ENCODE measurements at regions not wholly inside any gene's neighbourhood (a gene's known extent, or its start where the extent isn't known, plus 50 kb on each side); places are given as distances from the start of the nearest gene placed in this dataset.

- DNase-seq (ENCODE audit: extremely low spot score), result no peak
- WGBS, result 26% methylated on average over 3 of the region's 3 CpGs
- no peaks in the 10 kb centered on the region for H3K36me3 ChIP-seq (ENCODE audit: insufficient read depth)
- no peaks in the 10 kb centered on the region for H3K4me1 ChIP-seq (ENCODE audit: insufficient read depth)
- no peak overlapping the region for H3K27ac ChIP-seq (ENCODE audit: low read depth)
- no peak overlapping the region for H3K4me3 ChIP-seq (ENCODE audit: low read depth, low read length)
These were observed 51.3 kb upstream of the EIF2S2 start for GRCh38 chr20:34163307-34163706.

GRCh38 chr20:34164381-34164984, 52.4 kb upstream of the EIF2S2 start:
- Histone ChIP-seq H3K27ac (ENCODE audit: low read depth) (no peak overlapping the region), H3K36me3 (ENCODE audit: insufficient read depth) (no peaks in the 10 kb centered on the region), H3K4me3 (ENCODE audit: low read depth, low read length) (no peak overlapping the region), H3K4me1 (ENCODE audit: insufficient read depth) (no peaks in the 10 kb centered on the region)
- no peak for DNase-seq (ENCODE audit: extremely low spot score)
- 88% methylated on average over 5 of the region's 5 CpGs for WGBS

- 13% methylated on average over 2 of the region's 2 CpGs for WGBS
- no peak overlapping the region for H3K27ac ChIP-seq (ENCODE audit: low read depth)
- DNase-seq (ENCODE audit: extremely low spot score), result no peak
- H3K4me3 ChIP-seq (ENCODE audit: low read depth, low read length), result no peak overlapping the region
- no peaks in the 10 kb centered on the region for H3K4me1 ChIP-seq (ENCODE audit: insufficient read depth)
- no peaks in the 10 kb centered on the region for H3K36me3 ChIP-seq (ENCODE audit: insufficient read depth)
These were observed 53.1 kb upstream of the EIF2S2 start for GRCh38 chr20:34165018-34165619.

GRCh38 chr20:34171640-34172039, 59.6 kb upstream of the EIF2S2 start:
- 58% methylated on average over 4 of the region's 4 CpGs for WGBS
- Histone ChIP-seq H3K36me3 (ENCODE audit: insufficient read depth) (no peaks in the 10 kb centered on the region), H3K4me1 (ENCODE audit: insufficient read depth) (no peaks in the 10 kb centered on the region), H3K4me3 (ENCODE audit: low read depth, low read length) (no peak overlapping the region), H3K27ac (ENCODE audit: low read depth) (no peak overlapping the region)
- DNase-seq (ENCODE audit: extremely low spot score), result no peak

- no peak overlapping the region for H3K27ac ChIP-seq (ENCODE audit: low read depth)
- WGBS, result 55% methylated on average over 2 of the region's 2 CpGs
These were observed 60.9 kb upstream of the EIF2S2 start for GRCh38 chr20:34172926-34173325.

GRCh38 chr20:34175079-34175478, 63.0 kb upstream of the EIF2S2 start:
- 79% methylated on average over 3 of the region's 3 CpGs for WGBS
- Histone ChIP-seq H3K27ac (ENCODE audit: low read depth) (no peak overlapping the region), H3K4me1 (ENCODE audit: insufficient read depth) (no peaks in the 10 kb centered on the region), H3K4me3 (ENCODE audit: low read depth, low read length) (no peak overlapping the region), H3K36me3 (ENCODE audit: insufficient read depth) (no peaks in the 10 kb centered on the region)
- DNase-seq (ENCODE audit: extremely low spot score), result no peak

More at GRCh38 chr20:34172926-34173325, 60.9 kb upstream of the EIF2S2 start:
- Histone ChIP-seq H3K4me1 (ENCODE audit: insufficient read depth) (no peaks in the 10 kb centered on the region), H3K36me3 (ENCODE audit: insufficient read depth) (no peaks in the 10 kb centered on the region), H3K4me3 (ENCODE audit: low read depth, low read length) (no peak overlapping the region)
- DNase-seq (ENCODE audit: extremely low spot score), result no peak

GRCh38 chr20:34175879-34176278, 63.8 kb upstream of the EIF2S2 start:
- Histone ChIP-seq H3K4me3 (ENCODE audit: low read depth, low read length) (no peak overlapping the region), H3K27ac (ENCODE audit: low read depth) (no peak overlapping the region), H3K36me3 (ENCODE audit: insufficient read depth) (no peaks in the 10 kb centered on the region), H3K4me1 (ENCODE audit: insufficient read depth) (no peaks in the 10 kb centered on the region)
- no peak for DNase-seq (ENCODE audit: extremely low spot score)
- 88% methylated on average over 6 of the region's 6 CpGs for WGBS

GRCh38 chr20:34177052-34177451, 64.2 kb upstream of the ASIP start:
- WGBS, result 90% methylated on average over 3 of the region's 3 CpGs
- no peak for DNase-seq (ENCODE audit: extremely low spot score)
- Histone ChIP-seq H3K4me3 (ENCODE audit: low read depth, low read length) (no peak overlapping the region), H3K4me1 (ENCODE audit: insufficient read depth) (no peaks in the 10 kb centered on the region), H3K27ac (ENCODE audit: low read depth) (no peak overlapping the region), H3K36me3 (ENCODE audit: insufficient read depth) (no peaks in the 10 kb centered on the region)

GRCh38 chr20:34179637-34180360, 61.4 kb upstream of the ASIP start:
- Histone ChIP-seq H3K4me3 (ENCODE audit: low read depth, low read length) (no peak overlapping the region), H3K36me3 (ENCODE audit: insufficient read depth) (no peaks in the 10 kb centered on the region), H3K27ac (ENCODE audit: low read depth) (peak overlapping the region; percentile 47), H3K4me1 (ENCODE audit: insufficient read depth) (no peaks in the 10 kb centered on the region)
- DNase-seq (ENCODE audit: extremely low spot score), result no peak
- 82% methylated on average over 8 of the region's 8 CpGs for WGBS

- WGBS, result 72% methylated on average over 14 of the region's 14 CpGs
- no peak overlapping the region for H3K4me3 ChIP-seq (ENCODE audit: low read depth, low read length)
- H3K27ac ChIP-seq (ENCODE audit: low read depth), result no peak overlapping the region
- H3K4me1 ChIP-seq (ENCODE audit: insufficient read depth), result no peaks in the 10 kb centered on the region
- DNase-seq (ENCODE audit: extremely low spot score), result no peak
- no peaks in the 10 kb centered on the region for H3K36me3 ChIP-seq (ENCODE audit: insufficient read depth)
These were observed 60.6 kb upstream of the ASIP start for GRCh38 chr20:34180460-34181120.

GRCh38 chr20:34181484-34181883, 59.7 kb upstream of the ASIP start:
- H3K27ac ChIP-seq (ENCODE audit: low read depth), result no peak overlapping the region
- H3K4me1 ChIP-seq (ENCODE audit: insufficient read depth), result no peaks in the 10 kb centered on the region
- H3K36me3 ChIP-seq (ENCODE audit: insufficient read depth), result no peaks in the 10 kb centered on the region
- 89% methylated on average over 2 of the region's 2 CpGs for WGBS
- no peak for DNase-seq (ENCODE audit: extremely low spot score)
- no peak overlapping the region for H3K4me3 ChIP-seq (ENCODE audit: low read depth, low read length)

GRCh38 chr20:34185766-34186620, 55.2 kb upstream of the ASIP start:
- Histone ChIP-seq H3K27ac (ENCODE audit: low read depth) (no peak overlapping the region), H3K4me1 (ENCODE audit: insufficient read depth) (no peaks in the 10 kb centered on the region), H3K4me3 (ENCODE audit: low read depth, low read length) (no peak overlapping the region), H3K36me3 (ENCODE audit: insufficient read depth) (no peaks in the 10 kb centered on the region)
- WGBS, result 66% methylated on average over 9 of the region's 9 CpGs
- DNase-seq (ENCODE audit: extremely low spot score), result no peak

GRCh38 chr20:34189572-34190163, 51.6 kb upstream of the ASIP start:
- Histone ChIP-seq H3K4me1 (ENCODE audit: insufficient read depth) (no peaks in the 10 kb centered on the region), H3K27ac (ENCODE audit: low read depth) (no peak overlapping the region), H3K4me3 (ENCODE audit: low read depth, low read length) (no peak overlapping the region), H3K36me3 (ENCODE audit: insufficient read depth) (no peaks in the 10 kb centered on the region)
- 73% methylated on average over 8 of the region's 8 CpGs for WGBS
- DNase-seq (ENCODE audit: extremely low spot score), result no peak

All from urinary bladder (tissue), 3 donors.